ENCODE measurements at regions not wholly inside any gene's neighbourhood (a gene's known extent, or its start where the extent isn't known, plus 50 kb on each side); places are given as distances from the start of the nearest gene placed in this dataset.

- H3K27me3 Mint-ChIP-seq = no peaks in the 10 kb centered on the region
- DNase-seq (peak in 1 of 2 donors; percentile 34), ATAC-seq (peak; percentile 73)
- no peaks in the 10 kb centered on the region for H3K4me1 Mint-ChIP-seq
- peak overlapping the region; percentile 49 to 59 for H3K27ac Mint-ChIP-seq
- no peak overlapping the region for H3K4me3 Mint-ChIP-seq
- H3K9me3 Mint-ChIP-seq = no peaks in the 10 kb centered on the region
Observed at GRCh38 chr20:48467622-48468021, 360.2 kb downstream of the PREX1 start.

- Mint-ChIP-seq H3K4me1 (no peaks in the 10 kb centered on the region), H3K27ac (no peak overlapping the region), H3K27me3 (peaks cover 13% of the 10 kb centered on the region), H3K9me3 (no peaks in the 10 kb centered on the region), H3K4me3 (no peak overlapping the region)
- no peak for DNase-seq
- no peak for ATAC-seq
Observed at GRCh38 chr20:48465271-48465670, 362.5 kb downstream of the PREX1 start.

- Mint-ChIP-seq H3K27me3 (peaks cover 15% of the 10 kb centered on the region), H3K9me3 (no peaks in the 10 kb centered on the region), H3K27ac (no peak overlapping the region), H3K4me1 (no peaks in the 10 kb centered on the region), H3K4me3 (no peak overlapping the region)
- no peak for DNase-seq
- ATAC-seq = no peak
Observed at GRCh38 chr20:48463916-48464315, 363.9 kb downstream of the PREX1 start.

GRCh38 chr20:48463096-48463720, 364.6 kb downstream of the PREX1 start:
- H3K4me3 Mint-ChIP-seq = no peak overlapping the region
- ATAC-seq = no peak
- DNase-seq = no peak

GRCh38 chr20:48461735-48462119, 366.1 kb downstream of the PREX1 start:
- H3K4me1 Mint-ChIP-seq = no peaks in the 10 kb centered on the region
- H3K9me3 Mint-ChIP-seq = no peaks in the 10 kb centered on the region
- no peak for ATAC-seq
- H3K27ac Mint-ChIP-seq = no peak overlapping the region
- no peak for DNase-seq
- peaks cover 15% of the 10 kb centered on the region for H3K27me3 Mint-ChIP-seq
- H3K4me3 Mint-ChIP-seq = no peak overlapping the region

More at GRCh38 chr20:48463096-48463720, 364.6 kb downstream of the PREX1 start:
- Mint-ChIP-seq H3K27me3 (peaks cover 15% of the 10 kb centered on the region), H3K27ac (peak overlapping the region in 1 of 2 donors; percentile 46), H3K4me1 (no peaks in the 10 kb centered on the region), H3K9me3 (no peaks in the 10 kb centered on the region)

DNA sequence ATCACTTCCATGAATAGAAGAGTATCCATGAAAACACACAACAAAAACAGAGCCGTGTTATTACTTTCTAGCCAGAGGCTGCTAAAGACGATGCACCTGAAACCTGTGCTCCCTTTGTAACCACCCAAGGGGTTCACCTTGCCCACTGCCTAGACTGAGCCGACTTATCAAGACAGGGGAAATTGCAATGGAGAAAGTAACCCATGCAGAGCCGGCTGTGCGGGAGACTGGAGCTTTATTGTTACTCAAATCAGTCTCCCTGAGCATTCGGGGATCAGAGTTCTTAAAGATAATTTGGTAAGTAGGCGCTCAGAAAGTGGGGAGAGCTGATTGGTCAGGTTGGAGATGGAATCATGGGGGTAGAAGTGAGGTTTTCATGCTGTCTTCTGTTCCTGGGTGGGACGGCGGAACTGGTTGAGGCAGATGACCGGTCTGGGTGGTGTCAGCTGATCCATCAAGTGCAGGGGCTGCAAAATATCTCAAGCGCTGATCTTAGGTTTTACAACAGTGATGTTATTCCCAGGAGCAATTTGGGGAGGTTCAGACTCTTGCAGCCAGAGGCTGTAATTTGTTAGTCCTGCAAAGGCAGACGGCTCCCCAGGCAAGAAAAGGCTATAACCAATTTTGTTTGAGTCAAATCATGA, 366.6 kb downstream of the PREX1 start:
- H3K27me3 Mint-ChIP-seq = peaks cover 15% of the 10 kb centered on the region
- no peaks in the 10 kb centered on the region for H3K9me3 Mint-ChIP-seq
- no peaks in the 10 kb centered on the region for H3K4me1 Mint-ChIP-seq
- no peak for ATAC-seq
- no peak for DNase-seq
- no peak overlapping the region for H3K27ac Mint-ChIP-seq
- no peak overlapping the region for H3K4me3 Mint-ChIP-seq

GRCh38 chr20:48460681-48461080, 367.1 kb downstream of the PREX1 start:
- Mint-ChIP-seq H3K27me3 (peaks cover 15% of the 10 kb centered on the region), H3K9me3 (no peaks in the 10 kb centered on the region), H3K4me1 (no peaks in the 10 kb centered on the region), H3K4me3 (no peak overlapping the region), H3K27ac (peak overlapping the region in 1 of 2 donors; percentile 89)
- no peak for ATAC-seq
- no peak for DNase-seq

- no peaks in the 10 kb centered on the region for H3K4me1 Mint-ChIP-seq
- no peak overlapping the region for H3K4me3 Mint-ChIP-seq
- ATAC-seq = no peak
- DNase-seq = no peak
- no peaks in the 10 kb centered on the region for H3K9me3 Mint-ChIP-seq
- peaks cover 16% of the 10 kb centered on the region for H3K27me3 Mint-ChIP-seq
- H3K27ac Mint-ChIP-seq = no peak overlapping the region
Observed at GRCh38 chr20:48459722-48460395, 367.9 kb downstream of the PREX1 start.

DNA sequence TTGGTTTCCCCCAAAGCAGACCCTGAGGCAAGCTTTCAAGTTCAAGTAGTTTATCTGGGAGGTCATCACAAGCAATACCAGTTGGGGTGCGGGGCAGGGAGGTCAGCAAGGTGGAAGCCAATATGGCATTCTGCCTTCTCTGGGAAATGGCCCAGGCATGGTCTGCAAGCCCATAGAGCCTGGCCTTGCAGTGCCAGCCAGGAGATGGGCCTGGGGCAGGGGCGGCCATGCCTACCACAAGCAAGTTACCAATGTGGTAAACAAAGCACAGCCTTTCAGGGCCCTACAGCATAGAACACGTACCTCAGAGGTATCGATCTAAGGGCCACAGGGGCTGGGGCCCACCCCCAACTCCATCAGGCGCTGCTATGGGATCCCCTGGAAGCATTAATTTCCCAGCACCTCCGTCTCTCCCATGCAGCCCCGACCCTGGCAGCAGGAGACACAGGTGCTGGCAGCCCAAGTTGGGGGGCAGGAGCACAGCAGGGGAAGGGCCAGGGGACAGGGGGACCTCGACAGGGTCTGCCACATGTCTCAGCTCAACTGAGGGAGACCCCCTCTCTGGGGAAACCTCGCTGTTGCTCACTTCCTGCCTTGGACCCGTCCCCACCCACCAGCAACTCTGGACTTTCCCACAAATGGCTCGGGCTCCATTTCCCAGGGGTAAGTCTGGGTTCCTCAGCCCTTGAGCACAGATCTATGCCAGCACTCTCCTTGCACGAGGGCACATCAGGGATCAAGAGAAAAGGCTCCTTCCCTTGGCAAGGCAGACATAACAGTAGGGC, 369.0 kb downstream of the PREX1 start:
- no peak overlapping the region for H3K4me3 Mint-ChIP-seq
- no peaks in the 10 kb centered on the region for H3K9me3 Mint-ChIP-seq
- no peak for ATAC-seq
- no peaks in the 10 kb centered on the region for H3K4me1 Mint-ChIP-seq
- no peak for DNase-seq
- peaks cover 23% of the 10 kb centered on the region for H3K27me3 Mint-ChIP-seq
- no peak overlapping the region for H3K27ac Mint-ChIP-seq

DNA sequence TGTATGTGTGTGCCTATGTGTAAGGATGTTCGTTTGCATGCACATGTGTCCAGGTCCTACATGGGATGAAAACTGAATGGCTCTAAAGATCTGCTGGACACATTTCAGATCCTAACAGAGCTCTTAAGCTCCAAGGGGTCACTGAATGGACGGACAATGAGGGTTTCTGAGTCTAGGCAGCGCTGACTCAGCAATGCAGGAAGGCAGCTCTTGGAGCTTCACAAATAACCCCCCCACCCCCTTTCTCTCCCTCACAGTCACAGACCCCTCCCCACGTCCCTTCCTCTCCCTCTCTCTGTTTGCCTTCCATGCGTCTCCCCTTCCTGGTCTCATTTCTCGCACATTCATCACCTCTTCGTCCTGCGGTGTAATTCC, 369.8 kb downstream of the PREX1 start:
- no peak for ATAC-seq
- H3K27me3 Mint-ChIP-seq = peaks cover 23% of the 10 kb centered on the region
- no peaks in the 10 kb centered on the region for H3K9me3 Mint-ChIP-seq

GRCh38 chr20:48457193-48458002, 370.4 kb downstream of the PREX1 start:
- DNase-seq (no peak), ATAC-seq (no peak)
- Mint-ChIP-seq H3K27ac (no peak overlapping the region), H3K4me1 (no peaks in the 10 kb centered on the region), H3K9me3 (no peaks in the 10 kb centered on the region), H3K4me3 (no peak overlapping the region), H3K27me3 (peaks cover 23% of the 10 kb centered on the region)

More for the DNA sequence above, 369.8 kb downstream of the PREX1 start:
- DNase-seq = no peak
- no peak overlapping the region for H3K27ac Mint-ChIP-seq
- no peak overlapping the region for H3K4me3 Mint-ChIP-seq
- H3K4me1 Mint-ChIP-seq = no peaks in the 10 kb centered on the region

GRCh38 chr20:48456366-48457192, 371.2 kb downstream of the PREX1 start:
- no peak for DNase-seq
- Mint-ChIP-seq H3K27me3 (peaks cover 23% of the 10 kb centered on the region), H3K27ac (no peak overlapping the region), H3K9me3 (no peaks in the 10 kb centered on the region), H3K4me1 (no peaks in the 10 kb centered on the region), H3K4me3 (no peak overlapping the region)
- no peak for ATAC-seq

GRCh38 chr20:48455651-48456365, 372.0 kb downstream of the PREX1 start:
- no peak for ATAC-seq
- Mint-ChIP-seq H3K27ac (no peak overlapping the region), H3K4me1 (no peaks in the 10 kb centered on the region), H3K9me3 (no peaks in the 10 kb centered on the region), H3K27me3 (peaks cover 16% of the 10 kb centered on the region), H3K4me3 (no peak overlapping the region)
- no peak for DNase-seq
